Omental fat pad (tissue), 3 donors: ENCODE measurements at regions not wholly inside any gene's neighbourhood (a gene's known extent, or its start where the extent isn't known, plus 50 kb on each side); places are given as distances from the start of the nearest gene placed in this dataset.

Experiments used
- ATAC-seq: fragments of 150-250 bp; one replicate; pipeline ENCODE4 v1.9.1; 2016; ENCODE audit warnings: mild to moderate bottlenecking, moderate library complexity; ENCODE audit not compliant: low FRiP score
- DNase-seq: peaks from one replicate; pipeline ENCODE4 v3.0.0-alpha.2; 2019; ENCODE audit warnings: low spot score
- TF ChIP-seq, protein P1 (sequence below), 3 donors: fragments of 450-650 bp; IDR thresholded peaks; one replicate each; pipeline ENCODE4 v1.5.1; 2016 to 2017; ENCODE audit warnings: antibody characterized with exemption in 3 of 3, mild to moderate bottlenecking in 3 of 3, moderate library complexity in 2 of 3

DNA sequence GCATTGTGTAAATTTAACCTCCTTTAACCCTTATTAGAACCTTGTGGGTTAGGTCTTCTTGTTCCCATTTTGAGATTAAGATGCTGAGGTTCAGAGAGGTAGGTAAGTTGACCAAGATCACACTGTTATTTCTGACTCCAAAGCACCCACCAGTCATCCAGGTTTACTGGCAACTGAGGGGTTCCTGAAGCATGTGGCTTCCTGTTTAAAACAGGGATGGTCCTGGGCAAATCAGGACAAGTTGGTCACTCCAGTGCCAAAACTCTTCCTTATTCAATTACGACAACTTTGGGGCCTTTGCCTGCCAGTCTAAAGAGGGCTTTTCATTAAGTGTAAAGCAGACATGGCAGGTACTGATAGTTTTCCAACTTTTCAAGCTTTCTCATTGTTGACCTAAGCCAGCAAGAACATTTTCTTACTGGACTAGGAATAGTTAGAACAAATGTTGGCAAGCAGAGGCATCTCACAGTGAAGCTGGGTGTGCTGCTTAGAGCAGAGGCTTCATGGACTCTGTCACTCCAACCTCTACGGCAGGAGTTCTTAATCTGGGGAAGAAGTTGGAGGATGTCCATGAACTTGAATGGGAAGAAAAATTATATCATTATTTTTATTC lies 149.4 kb upstream of the ADAMTS9 start:
- ATAC-seq: no peak
- no peak for DNase-seq
- TF ChIP-seq, protein P1, sequence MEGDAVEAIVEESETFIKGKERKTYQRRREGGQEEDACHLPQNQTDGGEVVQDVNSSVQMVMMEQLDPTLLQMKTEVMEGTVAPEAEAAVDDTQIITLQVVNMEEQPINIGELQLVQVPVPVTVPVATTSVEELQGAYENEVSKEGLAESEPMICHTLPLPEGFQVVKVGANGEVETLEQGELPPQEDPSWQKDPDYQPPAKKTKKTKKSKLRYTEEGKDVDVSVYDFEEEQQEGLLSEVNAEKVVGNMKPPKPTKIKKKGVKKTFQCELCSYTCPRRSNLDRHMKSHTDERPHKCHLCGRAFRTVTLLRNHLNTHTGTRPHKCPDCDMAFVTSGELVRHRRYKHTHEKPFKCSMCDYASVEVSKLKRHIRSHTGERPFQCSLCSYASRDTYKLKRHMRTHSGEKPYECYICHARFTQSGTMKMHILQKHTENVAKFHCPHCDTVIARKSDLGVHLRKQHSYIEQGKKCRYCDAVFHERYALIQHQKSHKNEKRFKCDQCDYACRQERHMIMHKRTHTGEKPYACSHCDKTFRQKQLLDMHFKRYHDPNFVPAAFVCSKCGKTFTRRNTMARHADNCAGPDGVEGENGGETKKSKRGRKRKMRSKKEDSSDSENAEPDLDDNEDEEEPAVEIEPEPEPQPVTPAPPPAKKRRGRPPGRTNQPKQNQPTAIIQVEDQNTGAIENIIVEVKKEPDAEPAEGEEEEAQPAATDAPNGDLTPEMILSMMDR (IDR thresholded peaks at IDR 0.05): no peak

DNA sequence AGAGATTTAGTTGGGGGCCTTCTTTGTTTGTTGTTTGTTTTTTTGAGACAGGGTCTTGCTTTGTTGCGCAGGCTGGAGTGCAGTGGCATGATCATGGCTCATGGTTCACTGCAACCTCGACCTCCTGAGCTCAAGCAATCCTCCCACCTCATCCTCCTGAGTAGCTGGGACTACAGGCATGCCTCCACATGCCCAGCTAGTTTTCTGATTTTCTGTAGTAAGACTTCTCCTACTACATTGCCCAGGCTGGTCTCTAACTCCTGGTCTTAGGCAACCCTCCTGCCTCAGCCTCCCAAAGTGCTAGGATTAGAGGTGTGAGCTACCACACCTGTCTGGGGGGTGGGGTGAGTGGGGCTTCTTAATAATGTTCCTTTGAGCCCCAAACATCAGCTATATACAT lies 148.3 kb upstream of the ADAMTS9 start:
- TF ChIP-seq, protein P1 (IDR thresholded peaks at IDR 0.05): no peak
- ATAC-seq (no peak), DNase-seq (no peak)

DNA sequence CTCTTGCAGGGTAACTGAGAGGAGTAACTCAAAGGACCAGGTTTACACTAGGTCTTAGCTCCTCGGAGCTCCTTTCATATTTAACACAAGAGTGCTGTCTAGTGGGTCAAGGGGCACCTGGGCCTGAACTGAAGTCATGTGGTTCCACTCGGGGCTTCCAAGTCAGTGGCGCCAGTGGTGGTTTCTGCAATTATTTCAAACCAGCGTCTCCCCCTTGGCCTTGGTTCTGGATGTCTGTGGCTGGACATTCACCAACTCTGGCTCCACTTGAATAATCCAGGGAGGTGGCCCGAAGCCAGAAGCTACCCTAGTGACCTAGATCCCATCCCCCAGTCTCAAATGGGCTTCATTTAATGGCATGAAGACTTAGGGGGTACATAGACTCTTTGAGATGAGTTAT lies 144.3 kb upstream of the ADAMTS9 start:
- TF ChIP-seq, protein P1 (IDR thresholded peaks at IDR 0.05): no peak
- DNase-seq (no peak), ATAC-seq (no peak)

DNA sequence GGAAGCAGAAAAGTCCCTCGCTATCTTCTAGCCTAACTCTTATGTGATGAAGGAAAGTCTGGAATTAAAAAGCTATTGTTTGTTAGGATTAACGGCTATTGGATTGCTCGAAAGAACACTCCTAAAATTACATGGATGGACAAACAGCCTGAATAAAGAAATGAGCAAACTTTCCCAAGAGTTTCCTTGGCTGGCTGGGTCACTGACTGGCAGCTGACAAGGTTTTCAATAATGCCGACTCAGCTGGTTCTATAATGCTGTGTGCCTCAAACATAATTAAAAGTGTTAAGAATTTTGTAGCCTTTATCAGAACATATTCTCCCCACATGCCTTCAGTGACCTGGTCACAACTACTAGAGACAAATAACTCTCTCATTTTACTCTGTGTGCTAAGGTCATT lies 142.9 kb upstream of the ADAMTS9 start:
- DNase-seq (no peak), ATAC-seq (no peak)
- TF ChIP-seq, protein P1 (IDR thresholded peaks at IDR 0.05): no peak

DNA sequence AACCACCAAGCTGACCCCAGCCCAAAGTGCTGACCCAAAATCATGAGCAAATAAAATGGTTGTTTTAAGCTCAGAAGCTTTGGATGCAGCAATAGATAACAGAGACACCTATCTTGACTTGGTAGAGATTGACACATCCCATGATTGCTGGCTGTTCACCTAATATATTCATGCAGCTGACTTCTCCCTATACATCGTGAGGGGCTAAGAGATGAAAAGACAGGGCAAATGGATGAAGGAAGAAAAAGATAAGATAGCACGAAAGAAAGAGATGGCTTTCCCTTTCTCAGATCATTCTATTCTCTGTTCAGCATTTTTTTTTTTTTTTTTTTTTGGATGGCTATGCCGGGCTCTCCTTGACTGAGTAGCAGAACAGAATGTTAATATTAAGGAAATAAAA lies 141.5 kb upstream of the ADAMTS9 start:
- DNase-seq (no peak), ATAC-seq (no peak)
- TF ChIP-seq, protein P1 (IDR thresholded peaks at IDR 0.05): no peak

DNA sequence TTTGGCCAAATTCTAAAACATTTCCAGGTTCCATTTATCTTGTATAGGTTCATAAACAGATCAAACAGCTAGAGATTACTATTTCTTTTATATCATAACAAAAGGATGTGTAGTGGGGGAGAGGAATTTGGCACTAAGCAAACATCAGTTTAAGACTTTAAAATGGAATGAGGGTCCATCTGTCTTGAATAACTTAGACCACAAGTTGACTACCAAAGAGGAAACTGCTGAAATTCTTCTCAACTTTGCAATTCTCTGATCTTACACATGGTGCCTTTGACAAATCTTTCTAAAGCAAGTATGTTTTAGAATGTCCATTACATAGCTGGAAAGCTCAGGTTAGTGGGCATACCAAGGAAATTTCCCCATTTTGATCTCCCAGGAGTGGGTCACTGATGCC lies 140.5 kb upstream of the ADAMTS9 start:
- ATAC-seq (no peak), DNase-seq (no peak)
- TF ChIP-seq, protein P1 (IDR thresholded peaks at IDR 0.05): no peak

DNA sequence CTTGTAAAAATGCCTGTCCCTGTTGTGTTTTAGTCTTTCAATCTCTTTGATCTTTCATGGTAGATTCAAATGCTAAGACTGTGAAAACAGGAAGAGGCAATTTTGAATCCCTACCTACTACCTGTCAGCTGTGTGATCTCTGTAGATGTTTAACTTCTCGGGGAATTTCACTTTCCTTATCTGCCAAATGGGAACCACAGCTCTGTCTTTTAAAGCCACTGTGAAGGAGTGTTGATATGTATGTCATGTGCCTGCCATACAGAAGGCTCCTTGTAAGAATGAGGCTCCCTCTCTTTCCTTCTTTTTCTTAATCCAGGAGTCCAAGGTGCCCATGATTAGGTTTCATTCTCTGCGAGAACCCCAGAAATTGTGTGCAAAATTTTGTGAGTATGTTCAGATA lies 139.6 kb upstream of the ADAMTS9 start:
- TF ChIP-seq, protein P1 (IDR thresholded peaks at IDR 0.05): no peak
- ATAC-seq (no peak), DNase-seq (no peak)
